HG03520 (cell line): ENCODE measurements at regions not wholly inside any gene's neighbourhood (a gene's known extent, or its start where the extent isn't known, plus 50 kb on each side); places are given as distances from the start of the nearest gene placed in this dataset.

Experiments used
- ATAC-seq: cut with Tn5 transposase; IDR thresholded peaks from one replicate; pipeline ENCODE4 v1.9.1; 2021; ENCODE audit warnings: mild to moderate bottlenecking, moderate library complexity; ENCODE audit not compliant: unreplicated experiment

DNA sequence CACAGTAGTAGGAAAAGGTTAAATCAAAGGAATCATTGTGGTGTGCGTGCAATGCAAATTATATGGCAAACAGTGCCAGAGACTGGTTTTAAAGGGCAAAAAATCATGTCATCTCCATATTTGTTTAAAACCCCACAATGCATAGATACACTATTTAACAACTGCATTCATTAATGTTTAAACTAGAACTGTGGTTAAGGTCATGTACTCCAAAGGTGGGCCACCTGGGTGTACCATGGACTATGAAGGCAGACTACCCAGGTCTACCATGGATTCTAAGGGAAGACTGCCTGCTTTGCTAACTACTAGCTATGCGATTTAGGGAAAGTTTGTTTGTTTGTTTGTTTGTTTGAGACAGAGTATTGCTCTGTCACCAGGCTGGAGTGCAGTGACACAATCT lies 356.3 kb downstream of the ZEB2 start:
- no peak for ATAC-seq

GRCh38 chr2:144162652-144163051 lies 357.3 kb downstream of the ZEB2 start:
- ATAC-seq = peak; percentile 72

DNA sequence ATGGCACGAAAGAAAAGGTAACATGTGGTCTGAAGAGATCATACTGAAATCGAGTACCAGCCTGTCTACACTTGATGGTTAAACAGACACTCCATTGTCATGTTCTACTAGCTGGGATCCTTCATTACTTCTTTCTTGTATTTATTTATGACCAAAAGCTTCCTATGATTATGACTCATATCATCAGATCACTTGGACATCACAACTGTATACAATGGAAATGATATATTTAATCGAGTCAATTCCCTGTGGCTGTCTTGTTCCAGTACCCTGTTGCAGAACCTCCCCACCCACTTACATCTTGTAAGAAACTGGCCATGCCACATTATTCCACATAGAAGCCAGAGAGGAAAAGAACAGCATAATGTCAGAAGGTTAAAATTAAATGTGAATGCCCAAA lies 358.9 kb downstream of the ZEB2 start:
- no peak for ATAC-seq

- no peak for ATAC-seq
Measured at GRCh38 chr2:144159240-144159639, 360.7 kb downstream of the ZEB2 start.

- no peak for ATAC-seq
Measured at GRCh38 chr2:144158096-144158495, 361.8 kb downstream of the ZEB2 start.

DNA sequence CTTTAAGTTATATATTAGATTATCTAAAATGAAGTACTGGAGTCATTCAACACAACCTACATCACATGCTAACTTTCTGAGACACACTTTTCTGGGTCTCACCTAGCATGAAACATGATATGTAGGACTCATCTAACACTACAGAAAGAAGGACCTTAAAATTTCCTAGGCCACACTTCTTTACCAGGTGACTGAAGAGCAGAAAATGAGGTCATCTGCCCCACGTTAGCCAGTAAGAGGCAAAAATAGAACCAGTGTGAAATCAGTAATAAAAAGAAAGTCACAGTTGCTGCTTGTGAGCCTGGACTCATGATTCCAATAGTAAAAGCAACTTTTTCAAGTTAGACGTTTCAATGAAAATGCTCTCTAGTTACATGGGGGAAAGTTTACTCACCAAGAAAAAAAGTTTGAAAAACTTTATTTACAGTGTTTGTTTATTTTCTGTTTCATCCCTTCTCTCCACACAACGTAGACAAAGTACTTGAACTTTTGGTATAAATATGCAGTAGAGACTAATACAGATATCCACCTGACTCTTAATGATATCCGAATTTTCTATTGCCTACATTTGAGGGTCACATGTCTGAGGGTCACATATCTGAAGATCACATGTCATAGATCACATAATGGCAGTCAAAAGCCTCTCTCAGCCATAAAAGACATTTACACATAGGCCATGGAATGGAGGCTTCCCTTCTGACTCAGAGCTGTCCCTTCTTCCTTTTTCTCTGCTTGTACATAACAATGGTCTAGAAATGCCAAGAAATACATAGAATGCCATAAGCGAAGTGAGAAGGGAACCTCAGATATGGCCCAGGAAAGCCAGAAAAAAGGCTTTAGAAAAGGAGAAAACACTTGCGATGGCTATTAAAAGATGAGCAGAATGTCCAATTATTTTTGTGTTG lies 362.9 kb downstream of the ZEB2 start:
- ATAC-seq = no peak

GRCh38 chr2:144154205-144154604 lies 365.7 kb downstream of the ZEB2 start:
- ATAC-seq = no peak

GRCh38 chr2:144152817-144153271 lies 367.1 kb downstream of the ZEB2 start:
- no peak for ATAC-seq

DNA sequence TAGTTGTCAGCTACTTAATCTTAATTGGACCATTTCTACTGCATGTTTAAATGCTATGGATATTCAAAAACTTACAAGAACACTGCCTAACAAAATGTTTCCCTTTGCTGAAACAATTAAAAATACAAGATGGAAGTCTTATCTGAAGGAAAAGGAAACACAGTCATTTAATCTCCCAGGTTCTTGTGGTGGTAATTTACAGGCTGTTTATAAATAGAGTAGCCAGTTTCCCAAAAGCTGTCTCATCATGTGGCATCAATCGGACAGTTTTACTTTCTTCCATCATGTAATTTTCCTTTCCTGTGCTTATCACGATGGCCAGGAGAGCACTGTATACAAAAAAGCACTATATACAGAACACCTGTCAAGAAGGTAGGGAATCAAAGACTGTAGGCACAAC lies 368.1 kb downstream of the ZEB2 start:
- no peak for ATAC-seq

DNA sequence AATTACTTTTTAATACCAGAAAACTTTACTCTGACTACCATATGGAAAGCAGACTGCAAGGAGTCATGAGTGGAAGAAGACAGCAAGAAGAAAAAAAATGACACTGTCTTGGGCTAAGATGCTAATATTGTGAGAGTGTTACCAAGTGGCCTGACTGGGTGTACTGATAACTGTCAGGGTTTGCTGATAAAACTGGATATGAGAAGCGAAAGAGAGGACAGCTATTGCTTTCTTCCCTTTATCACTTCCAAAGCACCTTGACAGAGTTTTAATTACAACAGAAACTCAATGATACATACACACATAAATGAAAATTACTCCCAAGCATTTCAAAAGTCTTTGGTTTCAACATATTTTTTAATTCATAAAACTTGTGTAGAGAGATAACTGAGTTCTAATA lies 368.5 kb downstream of the ZEB2 start:
- ATAC-seq = no peak

DNA sequence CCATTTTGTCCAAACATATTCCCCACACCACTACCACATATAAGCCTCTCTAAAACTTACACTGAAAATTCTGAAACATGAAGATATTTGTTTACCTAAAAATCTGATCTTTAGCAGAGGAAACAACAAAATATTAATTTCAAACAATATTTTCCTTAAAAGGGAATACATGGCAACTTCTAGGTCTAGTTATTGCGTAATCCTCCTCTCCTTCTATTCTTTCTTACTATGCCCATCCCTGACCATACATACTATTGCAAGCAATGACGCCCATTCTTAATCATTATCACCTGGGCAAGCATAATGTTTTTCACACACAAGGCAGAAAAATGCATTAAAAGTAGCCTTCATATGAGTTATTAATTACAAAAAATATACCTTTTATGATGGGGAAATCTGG lies 372.6 kb downstream of the ZEB2 start:
- ATAC-seq = no peak

DNA sequence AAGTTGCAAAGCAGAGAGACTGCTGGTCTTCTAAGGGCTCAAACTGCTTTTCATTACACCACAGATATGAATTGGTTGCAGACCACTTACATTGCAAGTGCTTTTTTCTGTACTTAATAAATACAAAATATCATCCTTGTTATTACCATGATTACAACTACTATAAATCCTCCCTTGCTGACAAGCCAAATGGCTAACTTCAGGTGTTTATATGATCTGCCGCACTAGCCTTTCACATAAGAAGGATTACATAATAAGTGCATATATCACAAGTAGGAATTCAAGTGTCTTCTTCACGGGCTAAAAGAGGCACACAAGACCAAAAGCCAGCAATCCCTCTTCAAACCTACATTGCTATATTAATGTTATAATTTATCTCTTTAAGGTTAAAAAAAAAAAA lies 373.0 kb downstream of the ZEB2 start:
- no peak for ATAC-seq

DNA sequence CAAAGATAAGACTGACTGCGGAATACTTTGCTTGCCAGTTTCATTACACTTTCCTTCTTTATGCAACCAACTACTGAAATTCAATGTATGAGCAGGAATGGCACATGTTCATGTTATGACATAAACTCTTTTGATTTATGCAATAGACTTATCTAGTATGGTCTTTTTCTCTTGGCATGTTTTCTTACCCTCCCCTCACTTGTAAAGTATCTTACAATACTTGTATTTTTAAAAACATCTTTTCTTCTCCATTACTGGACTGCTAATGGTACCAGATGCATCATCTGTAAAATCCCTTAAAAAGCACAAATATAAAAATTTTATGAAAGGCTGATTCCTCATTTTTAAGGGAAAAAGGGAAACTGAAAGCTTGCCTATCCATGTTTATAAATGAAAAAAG lies 373.8 kb downstream of the ZEB2 start:
- ATAC-seq = no peak

GRCh38 chr2:144143294-144144151 lies 376.4 kb downstream of the ZEB2 start:
- ATAC-seq = no peak

- no peak for ATAC-seq
Measured at GRCh38 chr2:144140891-144141290, 379.0 kb downstream of the ZEB2 start.

- no peak for ATAC-seq
Measured at GRCh38 chr2:144137705-144138428, 382.1 kb downstream of the ZEB2 start.

DNA sequence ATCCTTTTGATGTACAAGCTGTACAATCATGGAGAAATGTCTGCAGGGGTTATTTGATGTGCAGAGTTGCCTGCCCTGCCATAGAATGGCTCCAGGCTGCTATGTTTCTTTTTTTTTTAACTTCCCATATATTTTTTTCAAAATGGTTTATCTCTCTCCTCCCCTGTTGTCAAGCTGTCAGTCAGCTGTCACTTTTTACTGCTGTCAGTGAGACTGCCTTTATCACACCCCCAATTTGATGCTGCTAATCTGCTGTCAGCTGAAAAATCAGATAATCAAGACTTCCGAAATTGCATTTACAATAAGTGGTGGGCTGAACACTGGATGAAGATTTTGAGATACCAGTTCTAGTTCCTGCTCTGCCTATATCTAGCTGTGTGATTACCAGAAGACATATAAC lies 382.6 kb downstream of the ZEB2 start:
- ATAC-seq = no peak

GRCh38 chr2:144136297-144137010 lies 383.5 kb downstream of the ZEB2 start:
- ATAC-seq = no peak

DNA sequence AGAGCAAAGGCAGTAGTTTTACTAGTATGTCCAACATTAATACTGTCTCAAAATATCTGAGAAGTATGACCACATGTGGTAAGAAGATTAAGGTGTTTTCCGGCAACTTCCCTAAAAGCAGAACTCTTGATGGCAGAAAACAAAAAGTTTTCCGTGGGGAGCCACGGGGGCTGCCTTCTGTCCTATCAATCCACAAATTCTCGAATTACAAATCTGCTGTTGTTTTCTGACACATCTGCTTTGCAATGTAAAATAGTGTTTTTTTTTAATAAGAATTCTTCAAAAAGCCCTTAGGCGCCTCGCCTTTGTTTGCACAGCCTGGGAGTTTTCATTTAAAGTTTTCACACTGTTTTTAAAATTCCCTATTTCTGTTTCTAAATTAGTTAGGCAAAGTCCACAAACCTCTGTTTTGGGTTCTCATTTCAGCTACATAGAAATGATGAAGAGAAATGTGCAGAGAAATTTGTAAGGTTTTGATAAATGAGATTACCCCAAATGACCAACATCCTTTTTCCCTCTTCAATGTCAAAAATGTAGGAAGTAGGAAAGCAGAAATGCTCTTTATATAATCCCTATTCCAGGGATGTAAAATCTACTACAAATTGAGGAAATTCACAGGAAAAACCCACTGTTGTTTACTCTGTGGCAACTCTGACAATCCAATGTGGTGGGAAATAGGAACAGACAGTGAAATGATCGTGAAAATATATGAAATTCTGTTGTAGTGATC lies 385.8 kb downstream of the ZEB2 start:
- ATAC-seq = no peak

- no peak for ATAC-seq
Measured at GRCh38 chr2:144132357-144132756, 387.6 kb downstream of the ZEB2 start.
